ENCODE measurements at regions not wholly inside any gene's neighbourhood (a gene's known extent, or its start where the extent isn't known, plus 50 kb on each side); places are given as distances from the start of the nearest gene placed in this dataset.

DNA sequence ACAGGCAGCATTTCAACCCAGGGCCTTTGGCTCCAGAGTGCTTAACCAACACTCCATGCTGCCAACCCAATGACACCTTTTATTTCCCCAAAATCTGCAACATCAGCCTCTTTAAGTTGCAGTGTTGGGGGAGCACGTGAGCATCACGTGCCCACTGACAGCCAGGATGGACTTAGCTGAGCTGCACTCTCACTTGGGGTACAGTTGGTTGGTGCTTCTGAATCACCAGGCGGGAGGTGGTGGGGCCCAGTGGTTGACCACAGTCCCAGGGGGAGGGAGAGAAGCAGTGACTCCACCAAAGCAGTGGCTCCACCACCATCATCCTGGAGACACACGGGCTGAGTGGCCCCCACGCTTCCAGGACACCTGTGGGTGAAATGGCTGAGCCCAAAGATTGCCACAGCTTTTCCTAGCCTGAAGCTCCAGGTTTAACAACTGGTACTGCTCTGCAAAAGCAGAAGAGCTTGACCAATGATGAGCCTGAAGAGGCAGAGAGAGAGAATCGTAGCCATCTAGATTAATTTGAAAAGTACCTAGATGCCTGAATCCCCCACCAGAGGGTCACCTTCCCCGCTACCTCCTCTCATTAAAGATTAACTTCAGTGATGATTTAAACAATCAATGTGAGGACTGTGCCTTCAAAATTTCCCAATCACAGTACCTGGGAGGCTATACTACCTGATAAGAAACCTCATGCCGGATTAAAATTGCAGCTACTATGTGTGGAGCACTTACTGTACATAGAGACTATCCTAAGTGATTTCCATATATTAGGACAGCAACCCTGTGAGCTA lies 193.8 kb downstream of the FOXO1 start:
- H3K9ac ChIP-seq (ENCODE audit: insufficient read depth in 1 of 2, low read depth in 2 of 2, low read length in 2 of 2), result no peak overlapping the region
- H3K4me1 ChIP-seq (replicated peaks in 1 of 2; ENCODE audit: control insufficient read depth in 2 of 2, insufficient read depth in 2 of 2, low read length in 2 of 2), result no peaks in the 10 kb centered on the region
- CTCF ChIA-PET (ENCODE audit: low intra/inter-chr PET ratio), result no interaction called here
- no peaks in the 10 kb centered on the region for H3K9me3 ChIP-seq (replicated peaks; ENCODE audit: control insufficient read depth, insufficient read depth, low read depth, low read length)
- ATAC-seq, result no peak
- no peaks in the 10 kb centered on the region for H3K27me3 ChIP-seq (ENCODE audit: control insufficient read depth in 2 of 2, insufficient read depth in 2 of 2, low read length in 2 of 2)
- H3K27ac ChIP-seq (ENCODE audit: extremely low read depth, low read depth, low read length), result no peak overlapping the region
- in situ Hi-C loops (cut with MboI) (no loop called here), intact Hi-C loops (cut with micrococcal nuclease) (no loop called here)
- no peaks in the 10 kb centered on the region for H4K20me1 ChIP-seq (replicated peaks; ENCODE audit: control insufficient read depth, insufficient read depth, low read length)
- 3% methylated on average over 8 of the region's 8 CpGs for WGBS (ENCODE audit: insufficient coverage, low coverage, missing lambda C conversion rate)
- H3K79me2 ChIP-seq (ENCODE audit: control insufficient read depth, insufficient read depth, low read length), result no peaks in the 10 kb centered on the region
- H3K36me3 ChIP-seq (ENCODE audit: control insufficient read depth, insufficient read depth, low read length), result no peaks in the 10 kb centered on the region
- H2AFZ ChIP-seq (ENCODE audit: low read depth, low read length), result no peak overlapping the region
- FAIRE-seq, result no peak
- no peak overlapping the region for H3K4me3 ChIP-seq
- no peak overlapping the region for H3K4me2 ChIP-seq (ENCODE audit: insufficient read depth, low read length)
- no peaks in the 10 kb centered on the region for H3K9me1 ChIP-seq (ENCODE audit: control insufficient read depth, insufficient read depth, low read length)
- BruUV-seq (replicated peaks), result no TSS peak
- TF ChIP-seq BHLHE40 (IDR thresholded peaks at IDR 0.05; ENCODE audit: low read length), result peak; percentile 41; the same call in 1 of the 2 replicates
- TF ChIP-seq POLR2G (IDR thresholded peaks at IDR 0.05; ENCODE audit: low read depth, low read length), result no peak
- DNase-seq (ENCODE audit: extremely low read depth in 1 of 4, low spot score in 3 of 4), result no peak
- POLR2A ChIA-PET, result no interaction called here

DNA sequence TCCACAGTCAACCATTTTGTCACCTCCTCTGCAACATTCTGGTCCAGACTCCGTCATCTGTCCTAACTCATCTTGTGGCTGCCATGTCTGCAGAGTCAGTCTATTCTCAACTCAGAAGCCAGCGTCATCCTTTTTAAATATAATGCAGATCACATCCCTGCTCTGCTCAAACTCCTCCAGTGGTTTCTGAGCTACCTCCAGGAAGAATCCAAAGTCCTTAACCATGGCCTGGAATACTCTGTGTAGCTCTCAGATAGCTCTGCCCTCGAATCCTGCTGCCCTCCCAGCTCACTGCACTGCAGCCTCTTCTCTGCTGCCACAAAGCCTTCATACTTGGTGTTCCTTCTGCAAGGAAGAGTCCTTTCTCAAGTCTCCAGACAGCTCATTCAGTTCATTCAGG lies 190.8 kb downstream of the FOXO1 start:
- H3K4me2 ChIP-seq (ENCODE audit: insufficient read depth, low read length), result no peak overlapping the region
- no peak for ATAC-seq
- POLR2A ChIA-PET, result no interaction called here
- peaks cover 0 to 15% of the 10 kb centered on the region in 2 experiments; a peak in 4 of 5 replicates for H3K27me3 ChIP-seq (ENCODE audit: control insufficient read depth in 2 of 2, insufficient read depth in 2 of 2, low read length in 2 of 2)
- H3K9ac ChIP-seq (ENCODE audit: insufficient read depth in 1 of 2, low read depth in 2 of 2, low read length in 2 of 2), result no peak overlapping the region
- no peak for DNase-seq (ENCODE audit: extremely low read depth in 1 of 4, low spot score in 3 of 4)
- WGBS (ENCODE audit: insufficient coverage, low coverage, missing lambda C conversion rate), result 0% methylated on average over 3 of the region's 3 CpGs
- no peak overlapping the region for H3K27ac ChIP-seq (ENCODE audit: extremely low read depth, low read depth, low read length)
- CTCF ChIA-PET (ENCODE audit: low intra/inter-chr PET ratio), result no interaction called here
- no peak overlapping the region for H3K4me3 ChIP-seq
- TF ChIP-seq STAG1 (CRISPR knock-in tag; IDR thresholded peaks at IDR 0.05; ENCODE audit: borderline replicate concordance) (no peak), PHF8 (IDR thresholded peaks at IDR 0.05; ENCODE audit: borderline replicate concordance, low read length) (no peak), EWSR1 (IDR thresholded peaks at IDR 0.05; ENCODE audit: borderline replicate concordance, low read depth, partially characterized antibody) (no peak), SMAD3 (CRISPR knock-in tag; conservative IDR thresholded peaks at IDR 0.05) (no peak)
- no peaks in the 10 kb centered on the region for H3K79me2 ChIP-seq (ENCODE audit: control insufficient read depth, insufficient read depth, low read length)
- H3K9me1 ChIP-seq (ENCODE audit: control insufficient read depth, insufficient read depth, low read length), result no peaks in the 10 kb centered on the region
- H3K9me3 ChIP-seq (replicated peaks; ENCODE audit: control insufficient read depth, insufficient read depth, low read depth, low read length), result no peaks in the 10 kb centered on the region
- no peaks in the 10 kb centered on the region for H3K36me3 ChIP-seq (ENCODE audit: control insufficient read depth, insufficient read depth, low read length)
- no peaks in the 10 kb centered on the region for H3K4me1 ChIP-seq (replicated peaks in 1 of 2; ENCODE audit: control insufficient read depth in 2 of 2, insufficient read depth in 2 of 2, low read length in 2 of 2)
- H4K20me1 ChIP-seq (replicated peaks; ENCODE audit: control insufficient read depth, insufficient read depth, low read length), result no peaks in the 10 kb centered on the region
- H2AFZ ChIP-seq (ENCODE audit: low read depth, low read length), result no peak overlapping the region
- in situ Hi-C loops (cut with MboI) (no loop called here), intact Hi-C loops (cut with micrococcal nuclease) (no loop called here)
- BruUV-seq (replicated peaks), result no TSS peak
- FAIRE-seq, result no peak
